ENCODE measurements at regions not wholly inside any gene's neighbourhood (a gene's known extent, or its start where the extent isn't known, plus 50 kb on each side); places are given as distances from the start of the nearest gene placed in this dataset.

- TF ChIP-seq CTCF (IDR thresholded peaks at IDR 0.05) (no peak), POLR2A (IDR thresholded peaks at IDR 0.05) (no peak)
Observed at GRCh38 chr10:111139567-111139966, 62.7 kb downstream of the ADRA2A start.

Measured in upper lobe of left lung (tissue), 4 donors.